Mucosa of gallbladder (tissue), 1 donor: ENCODE measurements at regions not wholly inside any gene's neighbourhood (a gene's known extent, or its start where the extent isn't known, plus 50 kb on each side); places are given as distances from the start of the nearest gene placed in this dataset.

Experiments
- DNase-seq: peaks from one replicate; pipeline ENCODE4 v3.0.0-alpha.2; 2020; ENCODE audit warnings: low spot score
- donor health status: DM: no; HTN: no; CAD: no.

DNA sequence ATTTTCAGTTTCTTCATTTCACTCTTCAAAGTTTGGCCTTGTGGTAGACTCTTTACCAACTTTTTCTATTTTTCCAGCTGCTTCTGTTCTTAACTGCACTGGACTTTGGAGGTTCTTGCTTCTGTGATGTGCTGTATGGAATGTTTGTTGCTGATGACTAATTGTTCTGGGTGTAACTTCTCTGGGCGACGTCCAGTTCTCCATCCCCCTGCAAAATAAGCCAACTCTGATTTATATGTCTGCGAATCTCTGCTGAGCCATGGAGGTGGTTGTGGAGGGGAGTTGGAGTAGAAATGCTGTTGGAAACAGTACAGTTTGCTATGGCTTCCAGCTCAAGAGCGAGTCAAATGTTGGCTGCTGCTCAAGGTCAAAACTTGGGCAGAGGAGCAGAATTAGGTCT is 113.9 kb upstream of the DYRK2 start:
- DNase-seq = no peak

DNA sequence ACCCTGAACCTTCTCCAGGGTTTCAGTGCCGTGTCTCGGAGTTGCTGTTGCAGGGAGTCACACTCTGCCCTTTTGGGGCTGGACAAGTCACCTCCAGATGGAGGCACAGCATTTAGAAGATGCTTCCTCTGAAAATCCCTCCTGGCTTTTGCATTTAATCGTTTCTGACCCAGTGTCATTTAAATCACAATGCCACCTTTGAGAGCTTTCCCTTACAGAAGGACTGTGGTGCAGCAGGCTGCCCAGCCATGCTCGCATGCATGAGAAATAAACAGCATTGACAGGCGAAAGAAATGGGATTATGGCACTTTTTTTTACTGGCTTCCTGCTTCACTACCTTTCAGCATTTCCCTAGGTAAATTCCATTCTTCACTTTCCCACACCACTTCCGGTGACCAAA is 113.4 kb upstream of the DYRK2 start:
- DNase-seq = no peak

DNA sequence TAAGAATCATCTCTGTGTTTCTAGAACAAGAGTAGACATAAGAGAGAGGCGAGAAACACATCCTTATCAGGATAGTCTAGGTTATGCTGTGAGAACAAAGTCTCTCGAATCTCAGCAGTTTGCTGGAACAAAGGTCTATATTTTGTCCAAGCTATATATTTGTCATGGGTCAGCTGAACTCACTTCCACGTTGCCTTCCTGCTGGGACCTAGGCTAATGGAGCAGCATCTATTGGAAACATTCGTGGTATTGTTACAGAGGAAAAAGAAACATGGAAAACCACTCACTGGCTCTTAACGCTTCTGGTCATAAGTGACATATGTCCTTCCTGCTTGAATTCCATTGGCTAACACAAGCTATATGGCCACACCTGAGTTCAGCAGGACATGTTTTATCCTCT is 112.6 kb upstream of the DYRK2 start:
- no peak for DNase-seq

DNA sequence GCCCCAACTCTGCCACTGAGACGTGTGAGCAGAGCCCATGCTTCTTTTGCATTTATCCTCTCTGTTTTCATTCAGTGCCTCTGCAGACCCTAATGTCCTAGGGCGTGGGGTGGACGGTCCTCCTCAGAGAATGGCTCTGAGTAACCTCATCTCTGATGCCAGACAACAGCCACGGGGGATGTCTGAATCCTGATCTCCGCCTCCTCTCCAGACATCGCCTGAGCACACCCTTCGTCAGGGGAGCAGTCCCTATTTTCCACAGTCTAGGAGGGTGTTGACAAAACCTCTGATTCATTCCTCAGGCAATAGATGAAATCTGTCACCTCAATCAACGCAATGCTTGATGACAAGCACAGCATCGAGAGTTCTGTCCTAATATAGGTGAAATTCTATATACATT is 109.2 kb upstream of the DYRK2 start:
- no peak for DNase-seq

DNA sequence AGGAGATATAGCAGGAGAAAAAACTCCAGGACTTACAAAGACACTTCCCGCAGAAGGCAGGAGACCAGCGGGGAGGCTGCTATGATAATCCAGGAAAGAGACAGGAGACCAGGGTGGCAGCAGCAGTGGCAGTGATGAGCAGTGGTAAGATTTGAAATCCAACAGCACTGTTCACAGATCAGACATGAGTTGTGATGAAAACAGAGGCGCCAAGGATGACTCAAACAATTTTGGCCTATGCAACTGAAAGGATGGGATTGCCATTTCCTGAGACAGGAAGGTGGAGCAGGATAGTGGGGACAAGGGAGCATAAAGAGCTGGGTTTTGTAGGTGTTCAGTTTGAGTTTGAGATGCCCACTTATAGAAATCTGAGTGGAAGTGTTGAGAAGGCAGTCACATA is 108.6 kb upstream of the DYRK2 start:
- no peak for DNase-seq

DNA sequence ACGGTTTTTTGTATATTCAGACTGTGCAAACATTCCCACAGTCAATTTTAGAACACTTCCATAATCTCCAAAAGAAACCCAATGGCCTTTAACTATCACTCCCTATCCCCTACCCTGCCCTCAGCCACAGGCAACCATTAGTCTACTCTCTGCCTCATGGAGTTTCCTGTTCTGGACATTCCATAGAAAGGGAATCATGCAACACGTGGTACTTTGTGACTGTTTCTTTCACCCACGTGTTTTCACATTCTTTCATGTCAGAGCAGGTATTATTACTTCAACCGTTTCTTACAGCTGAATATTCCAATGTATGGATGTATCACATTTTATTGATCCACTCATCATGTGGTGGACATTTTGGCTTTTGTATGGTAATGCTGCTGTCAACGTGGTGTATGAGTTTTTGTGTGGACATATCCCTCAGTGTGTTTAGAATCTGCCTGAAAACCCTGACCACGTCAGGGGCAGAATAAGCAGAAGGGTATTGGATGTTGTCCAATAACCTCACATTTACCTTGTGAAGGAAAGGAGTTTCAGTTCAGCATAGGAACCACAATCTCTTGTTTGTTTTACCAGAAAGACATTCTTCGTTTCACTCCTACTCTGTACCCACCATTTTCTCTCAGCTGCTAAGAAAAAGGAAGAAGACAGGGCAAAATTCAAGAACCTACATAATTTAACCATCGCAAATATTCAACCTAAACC is 107.5 kb upstream of the DYRK2 start:
- DNase-seq = no peak

DNA sequence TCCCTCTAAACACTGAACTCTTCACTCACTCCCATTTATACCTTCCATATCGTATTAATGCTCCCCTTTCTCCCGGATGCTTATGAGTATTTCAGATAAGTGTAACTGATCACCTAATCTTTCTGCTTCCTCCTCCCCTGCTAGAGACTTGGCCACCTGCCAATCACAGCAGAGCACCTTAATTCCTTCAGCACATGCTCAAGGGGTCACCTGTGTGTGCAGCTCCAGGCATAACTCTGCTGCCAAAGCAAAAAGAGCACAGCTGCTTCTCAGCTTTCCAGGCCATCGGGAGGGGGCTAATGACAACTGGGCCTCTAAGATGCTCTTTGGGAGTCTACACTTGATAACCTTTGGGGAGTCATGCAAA is 106.9 kb upstream of the DYRK2 start:
- no peak for DNase-seq

DNA sequence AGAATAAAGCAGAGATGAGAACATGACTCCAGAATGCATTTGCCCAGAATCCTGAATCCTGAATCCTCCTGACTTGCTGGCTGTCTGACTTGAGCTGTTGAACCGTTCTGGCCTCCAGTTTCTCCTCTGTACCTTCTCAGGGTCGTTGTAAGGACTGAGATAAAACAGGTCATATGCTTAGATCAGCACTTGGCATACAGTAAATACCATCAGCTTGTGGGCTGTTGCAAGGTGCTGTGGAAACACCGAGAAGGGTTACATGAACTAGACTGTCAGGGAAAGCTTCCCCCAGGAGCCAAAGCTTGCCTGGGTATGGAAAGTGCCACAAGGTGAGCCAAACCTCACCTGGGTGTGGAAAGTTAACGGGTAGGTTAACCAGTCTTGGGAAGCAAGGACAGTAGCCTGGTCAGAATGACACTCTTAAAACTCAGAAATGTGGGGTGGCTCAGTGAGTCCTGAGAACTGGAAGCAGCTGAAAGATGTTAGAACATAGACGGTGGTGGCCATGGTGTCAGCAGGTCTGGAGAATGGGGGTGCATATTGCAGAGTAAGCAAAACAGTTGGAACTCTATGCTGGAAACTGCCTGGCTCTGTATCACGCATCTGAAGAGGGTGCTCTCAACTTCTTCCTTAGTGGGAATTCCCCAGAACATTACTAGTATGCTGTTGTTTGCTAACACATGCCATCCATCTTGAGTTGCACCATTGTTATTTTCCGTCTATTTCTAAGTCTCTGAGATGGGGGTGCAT is 105.3 kb upstream of the DYRK2 start:
- DNase-seq = no peak

DNA sequence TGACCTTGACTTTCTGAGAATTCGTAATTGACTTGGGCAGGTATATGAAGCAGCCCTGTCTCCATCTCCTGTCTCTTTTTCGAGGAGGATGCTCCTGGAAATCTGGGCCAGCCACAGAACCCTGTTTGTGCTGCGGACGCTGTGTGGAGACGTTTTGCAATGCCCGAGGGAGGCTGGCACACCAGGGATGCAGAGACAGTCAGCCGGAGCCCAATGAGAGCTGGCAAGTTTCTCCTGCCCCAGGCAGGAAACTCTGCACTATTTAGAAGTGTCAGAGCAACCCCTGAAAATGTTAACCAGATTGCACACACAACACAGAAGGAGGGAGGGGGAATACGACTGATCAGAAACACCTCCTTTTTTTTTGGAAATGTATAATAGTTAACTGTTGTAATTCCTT is 103.2 kb upstream of the DYRK2 start:
- DNase-seq = no peak

DNA sequence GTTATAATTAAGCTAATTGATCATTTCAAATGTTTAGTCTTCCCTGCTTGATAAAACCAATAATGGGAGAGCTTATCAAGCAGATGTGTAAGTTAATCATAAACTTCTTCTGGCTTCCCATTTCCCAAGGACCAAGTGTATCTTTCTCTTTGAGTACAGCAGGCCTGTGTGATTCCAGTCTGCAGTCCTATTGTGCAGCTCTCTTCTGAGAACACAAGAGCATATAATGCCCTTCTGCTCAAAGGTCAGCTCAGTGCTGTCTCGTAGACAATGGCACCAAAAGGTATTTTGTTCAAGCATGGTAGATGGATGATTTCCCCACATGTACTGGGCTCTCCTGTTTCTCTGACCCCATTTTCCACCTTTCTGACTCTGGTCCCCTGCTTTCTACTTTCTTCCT is 101.8 kb upstream of the DYRK2 start:
- no peak for DNase-seq

DNA sequence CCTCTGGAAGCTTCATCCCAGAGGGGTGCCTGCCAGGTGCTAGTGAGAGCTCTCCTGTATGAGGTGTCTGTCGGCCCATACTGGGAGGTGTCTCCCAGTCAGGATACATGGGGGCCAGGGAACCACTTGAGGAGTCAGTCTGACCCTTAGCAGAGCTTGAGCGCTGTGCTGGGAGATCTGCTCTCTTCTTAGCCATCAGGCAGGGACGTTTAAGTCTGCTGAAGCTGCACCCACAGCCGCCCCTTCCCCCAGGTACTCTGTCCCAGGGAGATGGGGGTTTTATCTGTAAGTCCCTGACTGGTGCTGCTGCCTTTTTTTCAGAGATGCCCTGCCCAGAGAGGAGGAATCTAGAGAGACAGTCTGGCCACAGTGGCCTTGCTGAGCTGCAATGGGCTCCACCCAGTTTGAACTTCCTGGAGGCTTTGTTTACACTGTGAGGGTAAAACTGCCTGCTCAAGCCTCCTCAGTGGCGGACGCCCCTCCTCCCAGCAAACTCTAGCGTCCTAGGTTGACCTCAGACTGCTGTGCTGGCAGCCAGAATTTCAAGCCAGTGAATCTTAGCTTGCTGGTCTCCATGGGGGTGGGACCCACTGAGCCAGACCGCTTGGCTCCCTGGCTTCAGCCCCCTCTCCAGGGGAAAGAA is 93.3 kb upstream of the DYRK2 start:
- DNase-seq = peak; percentile 83

DNA sequence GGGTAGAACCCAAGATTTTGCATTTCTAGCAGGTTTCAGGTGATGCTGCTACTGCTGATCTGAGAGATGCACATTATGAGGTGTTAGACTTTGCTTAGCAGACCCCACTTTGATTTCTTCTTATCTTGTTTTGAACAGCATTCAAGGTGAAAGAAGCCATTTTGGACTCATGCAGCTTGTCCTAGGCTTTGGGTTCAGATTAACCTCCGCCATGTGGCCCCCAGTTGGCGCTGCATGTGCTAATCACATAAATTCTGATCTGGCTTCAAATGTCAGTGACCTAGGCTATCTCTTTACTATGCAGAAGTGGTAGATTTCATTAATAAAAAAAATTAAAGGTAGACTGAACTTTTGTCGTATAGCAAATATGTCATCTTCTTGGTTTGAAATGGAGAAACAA is 89.8 kb upstream of the DYRK2 start:
- no peak for DNase-seq

DNA sequence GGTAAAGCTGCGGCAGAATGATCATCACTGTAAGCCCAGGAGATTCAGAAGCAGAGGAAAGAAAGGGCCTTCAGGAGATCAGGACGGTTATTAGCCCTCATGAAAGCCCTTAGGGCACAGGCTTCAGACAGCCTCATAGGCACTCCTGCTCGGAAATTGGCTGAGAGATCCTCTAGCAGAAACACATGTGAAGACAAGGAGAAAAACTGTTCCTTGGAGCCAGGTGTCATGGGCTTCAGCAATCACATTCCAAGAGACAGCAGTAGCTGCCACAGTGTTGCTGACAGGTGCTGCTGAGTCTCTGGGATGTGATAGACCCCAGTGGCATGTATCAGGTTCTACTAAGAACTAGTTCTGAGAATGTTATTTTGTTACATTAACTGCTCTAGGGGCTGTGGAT is 88.8 kb upstream of the DYRK2 start:
- no peak for DNase-seq

DNA sequence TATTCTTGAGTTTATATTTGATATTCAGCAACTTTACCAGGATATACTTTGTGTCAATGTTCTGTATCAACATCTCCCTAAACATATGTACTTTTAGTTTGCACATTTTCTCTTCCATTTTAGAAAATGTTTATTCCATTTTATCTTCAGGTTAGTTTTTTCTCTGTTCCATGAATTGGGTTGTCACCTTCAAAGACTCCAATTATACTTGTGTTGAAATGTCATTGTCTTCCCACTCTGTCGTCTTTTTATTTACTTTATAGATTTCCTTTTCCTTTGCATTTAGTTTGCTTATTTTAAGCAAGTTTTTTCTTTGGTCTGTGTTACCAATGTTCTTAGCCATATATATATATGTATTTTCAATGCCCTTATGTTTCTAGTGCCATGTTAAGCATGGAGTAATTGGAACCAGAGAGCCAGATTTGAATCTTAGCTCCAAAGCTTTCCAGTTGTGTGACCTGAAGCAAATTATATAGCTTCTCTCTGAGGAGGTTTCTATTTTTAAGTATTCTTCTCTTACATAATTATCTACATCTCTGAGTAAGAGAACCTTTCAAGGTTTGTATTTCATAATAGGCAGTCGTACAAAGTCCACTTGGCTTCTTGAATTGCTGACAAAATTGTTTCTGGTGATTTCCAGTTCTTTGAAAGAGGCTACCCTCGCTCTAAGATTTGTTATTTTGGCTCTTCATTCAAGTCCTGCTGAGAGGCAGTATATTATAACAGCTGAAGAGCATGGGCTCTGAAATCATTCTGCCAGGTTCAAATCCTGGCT is 85.8 kb upstream of the DYRK2 start:
- DNase-seq = no peak

DNA sequence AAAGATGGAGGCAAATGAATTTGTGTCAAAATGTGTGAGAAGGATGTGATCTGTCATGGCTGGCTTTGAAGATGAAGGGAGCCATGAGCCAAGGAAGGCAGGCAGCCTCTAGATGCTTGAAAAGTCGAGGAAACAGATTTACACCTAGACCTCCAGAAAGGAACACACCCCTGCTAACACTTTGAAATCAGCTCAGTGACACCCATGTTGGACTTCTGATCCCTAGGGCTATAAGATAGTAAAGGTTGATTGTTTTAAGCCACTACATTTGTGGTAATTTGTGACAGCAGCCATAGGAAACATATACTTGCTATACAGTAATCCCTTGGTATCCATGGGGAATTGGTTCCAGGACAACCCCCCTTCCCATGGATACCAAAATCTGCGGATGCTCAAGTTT is 80.5 kb upstream of the DYRK2 start:
- DNase-seq = no peak

DNA sequence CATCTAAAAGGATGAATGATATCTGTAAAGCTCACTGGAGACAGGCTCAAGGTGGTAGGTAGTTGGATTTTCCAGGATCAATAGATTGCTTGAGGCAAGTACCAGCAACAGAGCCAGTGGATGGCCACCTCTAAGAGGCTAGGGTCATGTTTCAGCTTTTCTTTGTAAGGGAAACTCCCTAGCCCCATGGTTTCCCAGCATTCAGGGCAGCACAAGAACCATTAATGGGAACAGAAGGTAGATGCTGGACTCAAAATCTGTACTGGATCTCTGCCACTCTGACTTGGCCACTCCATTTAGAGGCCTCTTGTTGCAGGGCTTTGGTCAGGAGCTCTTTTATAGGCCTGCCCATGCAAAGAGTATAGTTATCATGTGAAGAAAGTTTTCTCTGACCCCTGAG is 76.1 kb upstream of the DYRK2 start:
- no peak for DNase-seq

DNA sequence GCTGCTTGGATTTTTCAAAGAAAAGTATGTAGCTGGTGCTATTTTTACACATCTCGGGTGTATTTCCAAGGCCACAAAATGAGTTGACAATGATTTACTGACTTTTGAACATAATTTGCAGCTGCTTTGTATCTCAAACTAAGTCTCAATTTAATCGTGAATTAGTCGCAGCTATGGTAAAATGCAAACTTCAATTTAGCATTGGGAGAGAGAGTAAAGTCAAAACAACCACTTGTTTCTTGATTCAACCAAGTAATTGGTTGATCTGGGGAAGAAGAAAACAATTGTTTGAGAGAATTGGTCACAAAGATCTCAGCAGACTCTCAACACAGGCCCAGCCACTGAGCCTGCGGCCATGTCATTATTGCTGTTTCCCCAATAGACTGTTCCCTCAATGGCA is 75.0 kb upstream of the DYRK2 start:
- no peak for DNase-seq

DNA sequence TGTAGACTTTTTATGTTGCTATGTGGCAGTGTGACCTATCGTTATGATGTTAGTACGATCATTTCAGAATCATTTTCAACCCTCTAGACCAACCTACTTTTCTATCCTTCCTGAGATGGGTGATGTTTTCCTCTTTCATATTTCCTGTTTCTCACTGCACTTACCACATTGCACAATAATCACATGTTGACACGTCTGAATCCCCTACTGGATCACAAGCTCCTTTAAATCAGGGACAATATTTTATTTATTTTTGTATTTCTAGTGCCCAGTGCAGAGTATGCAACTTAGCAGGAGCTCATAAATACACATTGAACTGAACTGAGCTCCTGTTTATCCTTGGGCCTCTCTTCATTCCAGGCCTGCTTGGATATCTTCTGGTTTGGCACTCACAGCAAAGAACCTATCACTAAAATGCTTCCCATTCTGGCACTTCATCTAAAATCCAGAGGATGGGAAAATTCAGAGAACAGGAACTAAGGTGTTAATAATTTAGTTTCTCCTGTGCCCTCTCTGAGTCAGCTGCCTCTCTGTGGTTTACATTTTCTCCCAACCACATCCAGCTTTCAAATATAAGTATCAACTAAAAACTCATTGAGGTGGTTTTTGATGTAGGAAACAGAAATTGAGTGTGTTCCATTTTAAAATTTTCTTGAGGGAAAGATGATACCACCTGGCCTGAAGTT is 69.4 kb upstream of the DYRK2 start:
- no peak for DNase-seq

DNA sequence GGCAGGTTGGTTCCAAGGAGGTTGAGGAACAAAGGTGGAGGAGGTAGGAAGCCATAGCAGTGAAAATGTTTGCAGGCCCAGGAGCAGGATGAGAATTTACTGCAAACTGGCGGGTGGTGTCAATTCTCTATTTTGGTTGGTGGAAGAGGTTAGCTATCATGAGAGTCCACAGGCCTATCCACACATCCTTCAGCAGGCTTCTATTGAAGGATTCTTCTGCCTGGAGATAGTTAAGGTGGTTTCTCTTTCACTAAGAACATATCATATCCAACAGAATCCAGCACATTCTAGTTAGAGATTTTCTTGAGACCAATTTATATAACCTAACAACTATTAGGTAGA is 68.9 kb upstream of the DYRK2 start:
- no peak for DNase-seq

DNA sequence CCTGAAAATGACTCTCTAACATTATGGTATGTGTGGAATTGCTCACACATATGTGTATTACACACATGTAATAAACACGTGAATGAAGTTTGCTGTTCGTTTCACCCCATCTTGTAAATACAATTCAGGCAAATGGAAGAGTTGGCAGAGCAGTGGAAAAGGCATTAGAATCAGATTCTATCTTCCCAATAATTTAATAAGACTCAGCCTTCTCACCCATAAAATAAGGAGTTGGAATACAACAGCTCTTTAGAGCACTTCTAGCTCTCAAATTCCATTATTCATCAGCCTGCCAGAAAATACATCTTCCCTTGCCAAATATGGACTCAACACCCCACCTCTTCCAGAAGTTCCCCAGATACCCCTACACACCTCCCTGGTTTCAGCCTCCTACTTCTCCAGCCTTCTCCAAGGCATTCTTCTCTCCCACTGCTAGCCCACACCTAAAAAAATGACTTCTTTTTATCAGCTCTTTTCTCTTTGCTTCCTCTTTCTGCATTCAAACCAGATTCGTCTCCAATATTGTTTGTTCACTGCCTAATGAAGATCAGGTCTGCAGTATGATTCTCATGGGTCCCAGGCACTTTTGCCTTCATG is 66.2 kb upstream of the DYRK2 start:
- DNase-seq = no peak

DNA sequence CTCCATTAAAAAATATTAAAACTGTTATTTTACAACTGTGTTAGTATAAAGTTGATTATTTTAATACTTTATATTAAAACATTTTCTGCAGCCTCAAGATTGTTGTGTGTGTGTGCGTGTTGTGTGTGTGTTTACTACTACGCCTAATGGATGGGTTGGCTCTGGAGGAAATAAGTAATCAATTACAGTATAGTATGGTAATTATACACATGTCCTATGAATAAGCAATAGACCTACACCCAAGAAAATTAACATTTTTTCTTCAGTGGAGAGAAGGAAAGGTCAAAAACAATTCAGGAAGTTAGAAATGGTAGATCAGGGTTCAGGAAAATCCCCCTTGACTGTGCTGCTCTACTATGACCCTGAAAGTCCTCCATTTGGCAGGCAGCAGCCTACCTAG is 65.7 kb upstream of the DYRK2 start:
- DNase-seq = no peak

DNA sequence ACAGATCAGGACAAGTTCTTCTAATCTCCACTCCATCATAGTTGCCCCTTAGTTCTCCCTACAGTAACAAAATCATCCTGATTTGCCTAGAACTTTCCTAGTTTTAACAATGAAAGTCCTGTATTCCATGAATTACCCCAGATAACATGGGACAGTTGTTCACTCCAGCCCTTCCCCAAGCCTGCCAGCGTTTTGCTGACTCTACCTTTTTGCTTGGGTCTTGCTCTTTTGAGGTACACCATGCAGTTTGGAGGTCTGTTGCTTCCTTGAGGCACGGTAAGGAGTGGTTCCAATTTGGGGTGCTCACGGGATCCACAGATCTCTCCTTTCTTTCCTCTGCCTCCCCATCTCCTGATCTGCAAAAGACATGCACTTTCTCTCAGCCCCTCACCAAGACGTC is 61.6 kb upstream of the DYRK2 start:
- no peak for DNase-seq
